MM.1S (cell line): ENCODE measurements at regions not wholly inside any gene's neighbourhood (a gene's known extent, or its start where the extent isn't known, plus 50 kb on each side); places are given as distances from the start of the nearest gene placed in this dataset.

Source experiments
- CTCF ChIP-seq: fragments of 300-600 bp; sonication (generic); IDR thresholded peaks from 2 replicates; pipeline ENCODE4 v1.5.1; 2016; ENCODE audit warnings: antibody characterized with exemption, low read length, mixed read lengths
- EZH2 ChIP-seq: fragments of 300-600 bp; sonication (generic); optimal IDR thresholded peaks from 2 replicates; pipeline ENCODE3; 2017; ENCODE audit warnings: low read depth, mild to moderate bottlenecking, antibody characterized with exemption, low read length, mixed read lengths
- EZH2phosphoT487 ChIP-seq: fragments of 300-600 bp; sonication (generic); IDR thresholded peaks from 2 replicates; pipeline ENCODE4 v1.6.1; 2018; ENCODE audit warnings: antibody characterized with exemption, low read length

DNA sequence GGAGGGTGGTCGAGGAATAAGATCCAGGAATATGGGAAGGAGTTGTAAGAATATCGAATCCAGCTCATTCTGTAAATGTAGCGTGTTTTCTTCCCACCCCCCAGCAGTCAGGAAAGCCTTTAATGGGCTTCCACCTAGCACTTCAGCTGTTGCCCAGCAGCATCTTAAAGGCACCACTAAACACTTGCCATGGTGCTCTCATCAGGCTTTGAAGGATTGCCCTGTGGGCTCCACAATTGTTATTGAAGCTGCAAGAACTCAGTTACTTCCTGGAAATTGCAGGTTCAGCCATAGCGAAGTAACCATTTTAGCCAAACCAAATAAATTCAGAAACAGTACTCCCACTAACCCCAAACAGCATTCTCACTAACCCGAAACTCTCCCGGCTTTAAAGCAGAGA is 511.2 kb downstream of the PLPP3 start:
- TF ChIP-seq CTCF = no peak
- no peak for TF ChIP-seq EZH2
- TF ChIP-seq EZH2phosphoT487 = no peak
